SK-N-SH (cell line): ENCODE measurements at regions not wholly inside any gene's neighbourhood (a gene's known extent, or its start where the extent isn't known, plus 50 kb on each side); places are given as distances from the start of the nearest gene placed in this dataset.

Experiments used
- CTCF ChIA-PET: fragments of 300-600, 350-600 bp; formaldehyde crosslinking; extraction: SDS; loops from one replicate; lab custom pipeline; 2021; lab: Yijun Ruan, JAX
- POLR2A ChIA-PET: fragments of 350-600 bp; sonication (Branson Sonifier 250); formaldehyde crosslinking; extraction: SDS; loops from one replicate; lab custom pipeline; 2020; ENCODE audit warnings: antibody characterized with exemption, inconsistent platforms; lab: Yijun Ruan, JAX
- DNase-seq: peaks from one replicate; pipeline ENCODE4 v3.0.0; 2012
- H2AFZ ChIP-seq: fragments of 200-600 bp; sonication (generic); 2 replicates; pipeline ENCODE4 v1.8.1; 2016; ENCODE audit warnings: antibody characterized with exemption, mild to moderate bottlenecking, low read depth
- H3F3A ChIP-seq: fragments of 200-600 bp; sonication (generic); replicated peaks from 2 replicates; pipeline ENCODE3; 2016; ENCODE audit warnings: antibody characterized with exemption, mild to moderate bottlenecking; ENCODE audit not compliant: insufficient read depth
- H3K27ac ChIP-seq, 2 experiments: fragments of 200-500 bp in 1 of 2; fragments of 200-600 bp in 1 of 2; sonication (Bioruptor generic) in 1 of 2; sonication (generic), shearing (Covaris generic) in 1 of 2; 2 replicates each; pipeline versions ENCODE4 v1.5.1 to v1.6.1; 2014 to 2016; ENCODE audit warnings: low read depth in 2 of 2, inconsistent platforms in 1 of 2, low read length in 1 of 2, mild to moderate bottlenecking in 1 of 2, mixed read lengths in 1 of 2
- H3K27me3 ChIP-seq: fragments of 200-600 bp; sonication (generic), shearing (Covaris generic); 2 replicates; pipeline ENCODE4 v1.6.1; 2016; ENCODE audit warnings: mixed run types; ENCODE audit not compliant: insufficient read depth
- H3K36me3 ChIP-seq, 2 experiments: fragments of 200-500 bp in 1 of 2; fragments of 200-600 bp in 1 of 2; sonication (Bioruptor generic) in 1 of 2; sonication (generic) in 1 of 2; replicated peaks in 1 of 2; 2 replicates each; pipeline versions ENCODE3 to v1.5.1; 2014 to 2016; ENCODE audit warnings: low read length in 1 of 2, mild to moderate bottlenecking in 1 of 2; ENCODE audit not compliant: insufficient read depth in 2 of 2, control insufficient read depth in 1 of 2
- H3K4me1 ChIP-seq, 2 experiments: fragments of 200-500 bp in 1 of 2; fragments of 200-600 bp in 1 of 2; sonication (Bioruptor generic) in 1 of 2; sonication (generic), shearing (Covaris generic) in 1 of 2; 2 replicates each; pipeline versions ENCODE4 v1.5.1 to v1.6.1; 2014 to 2016; ENCODE audit warnings: low read depth in 1 of 2, low read length in 1 of 2, mixed run types in 1 of 2; ENCODE audit not compliant: insufficient read depth in 2 of 2, control insufficient read depth in 1 of 2
- H3K4me2 ChIP-seq: fragments of 200-600 bp; sonication (generic), shearing (Covaris generic); 2 replicates; pipeline ENCODE4 v1.6.1; 2017; ENCODE audit warnings: mixed run types
- H3K4me3 ChIP-seq, 2 experiments: fragments of 200-500 bp in 1 of 2; fragments of 200-600 bp in 1 of 2; sonication (Bioruptor generic) in 1 of 2; sonication (generic), shearing (Covaris generic) in 1 of 2; 2 replicates each; pipeline versions ENCODE4 v1.5.1 to v1.8.1; 2014 to 2016; ENCODE audit warnings: low read depth in 2 of 2, inconsistent platforms in 1 of 2, low read length in 1 of 2, mild to moderate bottlenecking in 1 of 2, mixed read lengths in 1 of 2, moderate library complexity in 1 of 2
- H3K79me2 ChIP-seq: fragments of 200-600 bp; sonication (generic); 2 replicates; pipeline ENCODE4 v1.8.1; 2017; ENCODE audit warnings: mild to moderate bottlenecking; ENCODE audit not compliant: insufficient read depth
- H3K9ac ChIP-seq: fragments of 200-600 bp; sonication (generic); 2 replicates; pipeline ENCODE4 v1.6.1; 2017; ENCODE audit warnings: mixed run types
- H3K9me2 ChIP-seq: fragments of 200-600 bp; sonication (generic); 2 replicates; pipeline ENCODE4 v1.6.1; 2017; ENCODE audit warnings: mixed run types
- H3K9me3 ChIP-seq: fragments of 200-600 bp; sonication (generic); 2 replicates; pipeline ENCODE4 v1.6.1; 2017; ENCODE audit warnings: mixed run types, mild to moderate bottlenecking, moderate library complexity
- H4K20me1 ChIP-seq: fragments of 200-600 bp; sonication (generic); 2 replicates; pipeline ENCODE4 v1.6.1; 2017; ENCODE audit warnings: mild to moderate bottlenecking, mixed run types; ENCODE audit not compliant: insufficient read depth
- CHD2 ChIP-seq: fragments of 150-350 bp; IDR thresholded peaks from 2 replicates; pipeline ENCODE4 v1.6.1; 2018; ENCODE audit warnings: low read length; ENCODE audit not compliant: partially characterized antibody
- ELF1 ChIP-seq: IDR thresholded peaks from 2 replicates; pipeline ENCODE4 v1.4.0; 2012
- EP300 ChIP-seq, 2 experiments: IDR thresholded peaks; 2 replicates each; pipeline versions ENCODE4 v1.4.0 to v1.6.1; 2012; ENCODE audit warnings: borderline replicate concordance in 1 of 2, low read depth in 1 of 2, low read length in 1 of 2
- FOSL2 ChIP-seq: IDR thresholded peaks from 2 replicates; pipeline ENCODE4 v1.4.0; 2012; ENCODE audit warnings: low read depth, mild to moderate bottlenecking, moderate library complexity, borderline replicate concordance
- FOXJ3 ChIP-seq: sonication (generic); formaldehyde crosslinking; IDR thresholded peaks from 2 replicates; pipeline ENCODE4 v1.5.1; 2020; ENCODE audit warnings: mild to moderate bottlenecking, missing genetic modification reagents
- FOXM1 ChIP-seq: IDR thresholded peaks from 2 replicates; pipeline ENCODE4 v1.4.0; 2012; ENCODE audit warnings: low read depth, mild to moderate bottlenecking
- GATA2 ChIP-seq: sonication (generic); formaldehyde crosslinking; IDR thresholded peaks from 2 replicates; pipeline ENCODE4 v1.5.0; 2020; ENCODE audit warnings: mild to moderate bottlenecking, missing genetic modification reagents
- JUND ChIP-seq: IDR thresholded peaks from 2 replicates; pipeline ENCODE4 v1.4.0; 2012
- MEF2A ChIP-seq: IDR thresholded peaks from 2 replicates; pipeline ENCODE4 v1.4.0; 2012; ENCODE audit warnings: low read depth, borderline replicate concordance
- NRF1 ChIP-seq: IDR thresholded peaks from 2 replicates; pipeline ENCODE4 v1.6.1; 2012; ENCODE audit warnings: low read depth, mild to moderate bottlenecking, low read length
- SMC3 ChIP-seq: IDR thresholded peaks from 2 replicates; pipeline ENCODE4 v1.6.1; 2012; ENCODE audit warnings: low read depth, low read length, improper control_type of control experiment
- TAF1 ChIP-seq: IDR thresholded peaks from 2 replicates; pipeline ENCODE4 v1.6.1; 2012; ENCODE audit warnings: low read depth, mild to moderate bottlenecking, low read length, moderate library complexity, borderline replicate concordance
- TCF12 ChIP-seq: IDR thresholded peaks from 2 replicates; pipeline ENCODE4 v1.4.0; 2012
- WGBS: methylation state at CpG from one replicate; pipeline ENCODE4 v1.1.6; 2017; ENCODE audit warnings: low lambda C conversion rate; 5-methylcytosine and 5-hydroxymethylcytosine counted together
- TF ChIP-seq, protein P1 (sequence below): fragments of 200-600 bp; sonication (generic); IDR thresholded peaks from 2 replicates; pipeline ENCODE4 v1.6.1; 2017; ENCODE audit warnings: antibody characterized with exemption, mild to moderate bottlenecking, moderate library complexity
- TF ChIP-seq, protein P2 (sequence below): IDR thresholded peaks from 2 replicates; pipeline ENCODE4; 2012
- TF ChIP-seq, protein P3 (sequence below): IDR thresholded peaks from 2 replicates; pipeline ENCODE4 v1.4.0; 2012; ENCODE audit warnings: low read depth, borderline replicate concordance

DNA sequence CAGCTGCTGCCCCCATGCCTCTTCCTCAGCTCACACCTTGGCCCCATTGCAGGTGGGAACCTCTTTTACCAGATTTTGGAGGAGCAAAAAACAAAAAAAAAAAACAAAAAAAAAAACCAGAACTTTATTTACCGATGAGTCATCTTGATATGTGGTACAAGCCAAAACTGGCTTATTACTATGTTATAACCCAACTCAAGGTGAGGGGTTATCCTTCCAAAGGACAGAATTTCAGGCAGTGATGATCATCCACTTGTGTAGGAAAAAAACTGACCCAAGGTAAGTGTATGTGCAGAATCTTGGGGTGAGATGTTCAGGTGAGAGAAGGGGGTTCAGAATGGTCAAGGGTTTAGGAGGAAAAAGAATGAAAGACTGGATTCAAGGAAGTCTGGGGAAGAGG, 142.6 kb upstream of the FST start:
- H4K20me1 ChIP-seq, result no peaks in the 10 kb centered on the region
- H3K4me2 ChIP-seq, result no peak overlapping the region
- H3K4me3 ChIP-seq, result no peak overlapping the region
- H3K9me2 ChIP-seq, result no peaks in the 10 kb centered on the region
- CTCF ChIA-PET, result interaction anchor here (0.8 kb wide), 1 partner anchor 897 kb away, joined by 3 read pairs; no protein-coding TSS in a partner anchor
- no peaks in the 10 kb centered on the region for H3K9me3 ChIP-seq
- no peaks in the 10 kb centered on the region for H3K27me3 ChIP-seq
- H3K79me2 ChIP-seq, result no peaks in the 10 kb centered on the region
- H2AFZ ChIP-seq, result no peak overlapping the region
- no peaks in the 10 kb centered on the region for H3K36me3 ChIP-seq
- POLR2A ChIA-PET, result no interaction called here
- H3F3A ChIP-seq, result peaks cover 38% of the 10 kb centered on the region
- no peak overlapping the region for H3K27ac ChIP-seq
- TF ChIP-seq JUND (0 out of 2 replicates have a peak, but pooled peaks have one; percentile 9), FOSL2 (0 out of 2 replicates have a peak, but pooled peaks have one; percentile 15), TCF12 (no peak)
- no peak for DNase-seq
- H3K4me1 ChIP-seq, result peaks cover 0 to 20% of the 10 kb centered on the region in 2 experiments; a peak in 2 of 4 replicates
- H3K9ac ChIP-seq, result no peak overlapping the region
- WGBS, result 39% methylated on average over 1 of the region's 1 CpG

DNA sequence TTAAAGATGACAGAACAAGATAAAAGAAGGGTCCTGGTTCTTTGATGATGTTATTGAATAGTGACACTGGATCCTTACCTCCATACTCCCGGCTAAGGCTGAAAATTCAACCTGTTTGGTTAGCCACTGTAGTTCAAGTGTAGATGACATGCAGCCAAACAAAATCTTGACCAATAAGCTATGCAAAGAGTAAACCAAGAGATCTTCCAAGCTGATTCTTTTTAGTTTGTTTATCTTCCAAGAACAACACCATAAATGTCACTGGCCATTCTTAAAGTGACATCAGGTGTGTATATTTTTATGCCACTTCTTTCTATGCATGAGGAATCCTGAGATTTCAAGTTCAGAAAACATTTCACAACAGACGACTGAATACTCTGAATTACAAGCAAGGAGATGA, 141.5 kb upstream of the FST start:
- Histone ChIP-seq H3K79me2 (no peaks in the 10 kb centered on the region), H3K27ac (no peak overlapping the region), H3K9ac (no peak overlapping the region), H2AFZ (no peak overlapping the region), H3K4me2 (no peak overlapping the region), H3K9me3 (no peaks in the 10 kb centered on the region), H3K9me2 (no peaks in the 10 kb centered on the region), H3K4me1 (peaks cover 2 to 17% of the 10 kb centered on the region in 2 experiments; a peak in 3 of 4 replicates), H3K27me3 (no peaks in the 10 kb centered on the region), H3K36me3 (no peaks in the 10 kb centered on the region), H4K20me1 (no peaks in the 10 kb centered on the region), H3K4me3 (no peak overlapping the region), H3F3A (peaks cover 35% of the 10 kb centered on the region)
- ChIA-PET CTCF (no interaction called here), POLR2A (no interaction called here)
- TF ChIP-seq, protein P1, sequence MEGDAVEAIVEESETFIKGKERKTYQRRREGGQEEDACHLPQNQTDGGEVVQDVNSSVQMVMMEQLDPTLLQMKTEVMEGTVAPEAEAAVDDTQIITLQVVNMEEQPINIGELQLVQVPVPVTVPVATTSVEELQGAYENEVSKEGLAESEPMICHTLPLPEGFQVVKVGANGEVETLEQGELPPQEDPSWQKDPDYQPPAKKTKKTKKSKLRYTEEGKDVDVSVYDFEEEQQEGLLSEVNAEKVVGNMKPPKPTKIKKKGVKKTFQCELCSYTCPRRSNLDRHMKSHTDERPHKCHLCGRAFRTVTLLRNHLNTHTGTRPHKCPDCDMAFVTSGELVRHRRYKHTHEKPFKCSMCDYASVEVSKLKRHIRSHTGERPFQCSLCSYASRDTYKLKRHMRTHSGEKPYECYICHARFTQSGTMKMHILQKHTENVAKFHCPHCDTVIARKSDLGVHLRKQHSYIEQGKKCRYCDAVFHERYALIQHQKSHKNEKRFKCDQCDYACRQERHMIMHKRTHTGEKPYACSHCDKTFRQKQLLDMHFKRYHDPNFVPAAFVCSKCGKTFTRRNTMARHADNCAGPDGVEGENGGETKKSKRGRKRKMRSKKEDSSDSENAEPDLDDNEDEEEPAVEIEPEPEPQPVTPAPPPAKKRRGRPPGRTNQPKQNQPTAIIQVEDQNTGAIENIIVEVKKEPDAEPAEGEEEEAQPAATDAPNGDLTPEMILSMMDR, result no peak
- TF ChIP-seq FOXM1 (no peak), FOXJ3 (CRISPR knock-in tag) (no peak), NRF1 (no peak), EP300 (IDR thresholded peaks at IDR 0.05; ENCODE audit: borderline replicate concordance in 1 of 2, low read depth in 1 of 2, low read length in 1 of 2) (no peak)
- TF ChIP-seq, protein P2, sequence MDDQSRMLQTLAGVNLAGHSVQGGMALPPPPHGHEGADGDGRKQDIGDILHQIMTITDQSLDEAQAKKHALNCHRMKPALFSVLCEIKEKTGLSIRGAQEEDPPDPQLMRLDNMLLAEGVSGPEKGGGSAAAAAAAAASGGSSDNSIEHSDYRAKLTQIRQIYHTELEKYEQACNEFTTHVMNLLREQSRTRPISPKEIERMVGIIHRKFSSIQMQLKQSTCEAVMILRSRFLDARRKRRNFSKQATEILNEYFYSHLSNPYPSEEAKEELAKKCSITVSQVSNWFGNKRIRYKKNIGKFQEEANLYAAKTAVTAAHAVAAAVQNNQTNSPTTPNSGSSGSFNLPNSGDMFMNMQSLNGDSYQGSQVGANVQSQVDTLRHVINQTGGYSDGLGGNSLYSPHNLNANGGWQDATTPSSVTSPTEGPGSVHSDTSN, result no peak
- 58% methylated on average over 2 of the region's 2 CpGs for WGBS
- DNase-seq, result no peak

DNA sequence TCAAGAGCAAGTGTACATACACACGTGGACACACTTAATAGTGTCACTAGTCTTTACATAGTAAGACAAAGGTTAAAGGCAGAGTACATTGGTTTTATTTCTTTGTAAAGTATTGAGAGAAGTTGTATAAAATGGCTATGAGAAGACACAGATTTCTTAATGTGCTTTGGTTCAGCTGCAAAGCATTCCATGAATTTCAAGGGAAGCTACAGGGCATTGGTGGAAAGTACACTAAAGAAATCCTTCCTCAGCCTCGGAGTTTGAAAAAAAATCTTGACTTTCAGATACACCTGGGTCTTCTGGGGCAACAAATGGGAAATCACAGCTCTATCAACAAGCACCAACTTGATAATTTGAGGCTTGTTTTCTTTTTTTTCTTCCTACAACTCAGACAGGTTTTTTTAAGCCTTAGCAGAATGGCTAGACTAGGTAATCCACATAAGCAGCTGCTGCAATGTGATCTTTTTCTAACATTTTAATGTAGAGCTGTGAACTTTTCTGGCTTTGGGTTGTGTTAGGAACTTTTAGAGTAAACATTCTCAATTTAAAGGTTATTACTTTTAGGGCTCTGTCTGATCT, 140.4 kb upstream of the FST start:
- H3K27me3 ChIP-seq, result no peaks in the 10 kb centered on the region
- WGBS, result 42% methylated on average over 2 of the region's 2 CpGs
- H3K9me2 ChIP-seq, result no peaks in the 10 kb centered on the region
- ChIA-PET POLR2A (no interaction called here), CTCF (no interaction called here)
- DNase-seq, result no peak
- no peaks in the 10 kb centered on the region for H3K9me3 ChIP-seq
- no peaks in the 10 kb centered on the region for H4K20me1 ChIP-seq
- H3K79me2 ChIP-seq, result no peaks in the 10 kb centered on the region
- peaks cover 2 to 11% of the 10 kb centered on the region in 2 experiments; a peak in 2 of 4 replicates for H3K4me1 ChIP-seq
- peaks cover 26% of the 10 kb centered on the region for H3F3A ChIP-seq
- no peak overlapping the region for H3K4me2 ChIP-seq
- H3K9ac ChIP-seq, result no peak overlapping the region
- H3K27ac ChIP-seq, result no peak overlapping the region
- no peak overlapping the region for H3K4me3 ChIP-seq
- peak overlapping the region; percentile 24; the same call in 1 of the 2 replicates for H2AFZ ChIP-seq
- no peaks in the 10 kb centered on the region for H3K36me3 ChIP-seq
- TF ChIP-seq TAF1, result no peak
- no peak for TF ChIP-seq ELF1
- no peak for TF ChIP-seq GATA2 (CRISPR knock-in tag)
- TF ChIP-seq, protein P3, sequence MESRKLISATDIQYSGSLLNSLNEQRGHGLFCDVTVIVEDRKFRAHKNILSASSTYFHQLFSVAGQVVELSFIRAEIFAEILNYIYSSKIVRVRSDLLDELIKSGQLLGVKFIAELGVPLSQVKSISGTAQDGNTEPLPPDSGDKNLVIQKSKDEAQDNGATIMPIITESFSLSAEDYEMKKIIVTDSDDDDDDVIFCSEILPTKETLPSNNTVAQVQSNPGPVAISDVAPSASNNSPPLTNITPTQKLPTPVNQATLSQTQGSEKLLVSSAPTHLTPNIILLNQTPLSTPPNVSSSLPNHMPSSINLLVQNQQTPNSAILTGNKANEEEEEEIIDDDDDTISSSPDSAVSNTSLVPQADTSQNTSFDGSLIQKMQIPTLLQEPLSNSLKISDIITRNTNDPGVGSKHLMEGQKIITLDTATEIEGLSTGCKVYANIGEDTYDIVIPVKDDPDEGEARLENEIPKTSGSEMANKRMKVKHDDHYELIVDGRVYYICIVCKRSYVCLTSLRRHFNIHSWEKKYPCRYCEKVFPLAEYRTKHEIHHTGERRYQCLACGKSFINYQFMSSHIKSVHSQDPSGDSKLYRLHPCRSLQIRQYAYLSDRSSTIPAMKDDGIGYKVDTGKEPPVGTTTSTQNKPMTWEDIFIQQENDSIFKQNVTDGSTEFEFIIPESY, result no peak
- TF ChIP-seq, protein P1, result no peak
- no peak for TF ChIP-seq SMC3
- no peak for TF ChIP-seq CHD2
- TF ChIP-seq MEF2A, result no peak
